OCI-LY3 (cell line): ENCODE measurements at regions not wholly inside any gene's neighbourhood (a gene's known extent, or its start where the extent isn't known, plus 50 kb on each side); places are given as distances from the start of the nearest gene placed in this dataset.

Experiments
- H2AFZ ChIP-seq: fragments of 200-600, 300-600 bp; shearing (Covaris generic); 2 replicates; pipeline ENCODE4 v1.6.0; 2014; ENCODE audit warnings: antibody characterized with exemption, low read depth, low read length
- H3K27ac ChIP-seq: fragments of 200-600, 300-600 bp; sonication (generic); 2 replicates; pipeline ENCODE4 v1.5.1; 2014; ENCODE audit warnings: mild to moderate bottlenecking, low read length, moderate library complexity, mixed read lengths
- H3K27me3 ChIP-seq: fragments of 200-600, 300-600 bp; sonication (generic); 2 replicates; pipeline ENCODE4 v1.6.1; 2014; ENCODE audit warnings: low read depth, low read length, mixed read lengths
- H3K36me3 ChIP-seq: fragments of 200-600, 300-600 bp; sonication (generic); replicated peaks from 2 replicates; pipeline ENCODE3; 2014; ENCODE audit warnings: low read depth, low read length, mixed read lengths
- H3K4me1 ChIP-seq: fragments of 300-600, 200-600 bp; sonication (generic); 2 replicates; pipeline ENCODE4 v1.6.1; 2014; ENCODE audit warnings: low read length, mixed read lengths
- H3K4me2 ChIP-seq: fragments of 200-600, 300-600 bp; sonication (generic); 2 replicates; pipeline ENCODE4 v1.6.1; 2014; ENCODE audit warnings: low read length, mixed read lengths
- H3K4me3 ChIP-seq: fragments of 300-600, 200-600 bp; sonication (generic); 2 replicates; pipeline ENCODE4 v1.5.1; 2014; ENCODE audit warnings: antibody characterized with exemption, mild to moderate bottlenecking, low read length, moderate library complexity
- H3K79me2 ChIP-seq: fragments of 300-600, 200-600 bp; shearing (Covaris generic); 2 replicates; pipeline ENCODE4 v1.6.1; 2014; ENCODE audit warnings: mild to moderate bottlenecking, low read length, mixed read lengths
- H3K9ac ChIP-seq: fragments of 300-600, 200-600 bp; shearing (Covaris generic); 2 replicates; pipeline ENCODE4 v1.6.0; 2014; ENCODE audit warnings: mild to moderate bottlenecking, low read length, moderate library complexity
- H3K9me3 ChIP-seq: fragments of 200-600, 300-600 bp; shearing (Covaris generic); 2 replicates; pipeline ENCODE4 v1.6.1; 2014; ENCODE audit warnings: low read length, mixed read lengths; ENCODE audit not compliant: insufficient read depth
- H4K20me1 ChIP-seq: fragments of 200-600, 300-600 bp; sonication (generic); 2 replicates; pipeline ENCODE4 v1.6.1; 2016; ENCODE audit warnings: low read length, mixed read lengths; ENCODE audit not compliant: insufficient read depth
- EZH2phosphoT487 ChIP-seq: fragments of 200-600 bp; shearing (Covaris generic); IDR thresholded peaks from 2 replicates; pipeline ENCODE4 v1.6.1; 2018; ENCODE audit warnings: antibody characterized with exemption, mixed run types, low read depth
- TF ChIP-seq, protein P1 (sequence below): fragments of 200-600, 300-600 bp; sonication (generic); IDR thresholded peaks from 2 replicates; pipeline ENCODE4 v1.5.1; 2014; ENCODE audit warnings: antibody characterized with exemption, low read length, low read depth

GRCh38 chr6:100269189-100269588 is 195.5 kb downstream of the SIM1 start:
- no peaks in the 10 kb centered on the region for H3K4me1 ChIP-seq
- H3K27me3 ChIP-seq: no peaks in the 10 kb centered on the region
- H3K36me3 ChIP-seq: no peaks in the 10 kb centered on the region
- TF ChIP-seq EZH2phosphoT487: no peak
- TF ChIP-seq, protein P1, sequence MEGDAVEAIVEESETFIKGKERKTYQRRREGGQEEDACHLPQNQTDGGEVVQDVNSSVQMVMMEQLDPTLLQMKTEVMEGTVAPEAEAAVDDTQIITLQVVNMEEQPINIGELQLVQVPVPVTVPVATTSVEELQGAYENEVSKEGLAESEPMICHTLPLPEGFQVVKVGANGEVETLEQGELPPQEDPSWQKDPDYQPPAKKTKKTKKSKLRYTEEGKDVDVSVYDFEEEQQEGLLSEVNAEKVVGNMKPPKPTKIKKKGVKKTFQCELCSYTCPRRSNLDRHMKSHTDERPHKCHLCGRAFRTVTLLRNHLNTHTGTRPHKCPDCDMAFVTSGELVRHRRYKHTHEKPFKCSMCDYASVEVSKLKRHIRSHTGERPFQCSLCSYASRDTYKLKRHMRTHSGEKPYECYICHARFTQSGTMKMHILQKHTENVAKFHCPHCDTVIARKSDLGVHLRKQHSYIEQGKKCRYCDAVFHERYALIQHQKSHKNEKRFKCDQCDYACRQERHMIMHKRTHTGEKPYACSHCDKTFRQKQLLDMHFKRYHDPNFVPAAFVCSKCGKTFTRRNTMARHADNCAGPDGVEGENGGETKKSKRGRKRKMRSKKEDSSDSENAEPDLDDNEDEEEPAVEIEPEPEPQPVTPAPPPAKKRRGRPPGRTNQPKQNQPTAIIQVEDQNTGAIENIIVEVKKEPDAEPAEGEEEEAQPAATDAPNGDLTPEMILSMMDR: no peak
- H3K4me2 ChIP-seq: no peak overlapping the region
- no peak overlapping the region for H2AFZ ChIP-seq
- H3K9ac ChIP-seq: no peak overlapping the region
- H3K79me2 ChIP-seq: no peaks in the 10 kb centered on the region
- no peaks in the 10 kb centered on the region for H3K9me3 ChIP-seq
- no peak overlapping the region for H3K27ac ChIP-seq
- H4K20me1 ChIP-seq: no peaks in the 10 kb centered on the region
- no peak overlapping the region for H3K4me3 ChIP-seq

- Histone ChIP-seq H2AFZ (no peak overlapping the region), H3K79me2 (no peaks in the 10 kb centered on the region), H3K27ac (no peak overlapping the region), H3K27me3 (no peaks in the 10 kb centered on the region), H3K36me3 (no peaks in the 10 kb centered on the region), H3K9ac (no peak overlapping the region), H3K9me3 (no peaks in the 10 kb centered on the region), H3K4me3 (no peak overlapping the region), H3K4me2 (no peak overlapping the region), H3K4me1 (no peaks in the 10 kb centered on the region), H4K20me1 (no peaks in the 10 kb centered on the region)
- TF ChIP-seq, protein P1: no peak
- no peak for TF ChIP-seq EZH2phosphoT487
Measured at GRCh38 chr6:100268326-100268725, 196.4 kb downstream of the SIM1 start.

GRCh38 chr6:100267721-100268123 is 197.0 kb downstream of the SIM1 start:
- H3K4me2 ChIP-seq: no peak overlapping the region
- H3K36me3 ChIP-seq: no peaks in the 10 kb centered on the region
- H3K27me3 ChIP-seq: no peaks in the 10 kb centered on the region
- no peak for TF ChIP-seq EZH2phosphoT487
- no peaks in the 10 kb centered on the region for H3K4me1 ChIP-seq
- no peak overlapping the region for H3K27ac ChIP-seq
- no peak overlapping the region for H2AFZ ChIP-seq
- H4K20me1 ChIP-seq: no peaks in the 10 kb centered on the region
- no peak overlapping the region for H3K9ac ChIP-seq
- no peaks in the 10 kb centered on the region for H3K9me3 ChIP-seq
- H3K79me2 ChIP-seq: no peaks in the 10 kb centered on the region
- H3K4me3 ChIP-seq: no peak overlapping the region

- H3K4me1 ChIP-seq: no peaks in the 10 kb centered on the region
- H4K20me1 ChIP-seq: no peaks in the 10 kb centered on the region
- no peaks in the 10 kb centered on the region for H3K79me2 ChIP-seq
- no peak overlapping the region for H3K4me2 ChIP-seq
- no peaks in the 10 kb centered on the region for H3K9me3 ChIP-seq
- no peak overlapping the region for H3K27ac ChIP-seq
- no peak overlapping the region for H3K4me3 ChIP-seq
- TF ChIP-seq, protein P1: no peak
- no peak for TF ChIP-seq EZH2phosphoT487
- no peak overlapping the region for H2AFZ ChIP-seq
- no peaks in the 10 kb centered on the region for H3K27me3 ChIP-seq
- H3K36me3 ChIP-seq: no peaks in the 10 kb centered on the region
- no peak overlapping the region for H3K9ac ChIP-seq
Measured at GRCh38 chr6:100266494-100267401, 198.0 kb downstream of the SIM1 start.
